PC-3 (cell line): ENCODE measurements at regions not wholly inside any gene's neighbourhood (a gene's known extent, or its start where the extent isn't known, plus 50 kb on each side); places are given as distances from the start of the nearest gene placed in this dataset.

ENCODE experiments used
- EZH2phosphoT487 ChIP-seq: fragments of 300-600 bp; sonication (generic); IDR thresholded peaks from 2 replicates; pipeline ENCODE4 v1.6.1; 2018; ENCODE audit warnings: mild to moderate bottlenecking, antibody characterized with exemption, low read length, borderline replicate concordance
- TF ChIP-seq, protein P1 (sequence below): fragments of 300-600 bp; sonication (generic); conservative IDR thresholded peaks from 2 replicates; pipeline ENCODE4 v1.5.1; 2017; ENCODE audit warnings: antibody characterized with exemption, low read depth, mild to moderate bottlenecking, low read length

DNA sequence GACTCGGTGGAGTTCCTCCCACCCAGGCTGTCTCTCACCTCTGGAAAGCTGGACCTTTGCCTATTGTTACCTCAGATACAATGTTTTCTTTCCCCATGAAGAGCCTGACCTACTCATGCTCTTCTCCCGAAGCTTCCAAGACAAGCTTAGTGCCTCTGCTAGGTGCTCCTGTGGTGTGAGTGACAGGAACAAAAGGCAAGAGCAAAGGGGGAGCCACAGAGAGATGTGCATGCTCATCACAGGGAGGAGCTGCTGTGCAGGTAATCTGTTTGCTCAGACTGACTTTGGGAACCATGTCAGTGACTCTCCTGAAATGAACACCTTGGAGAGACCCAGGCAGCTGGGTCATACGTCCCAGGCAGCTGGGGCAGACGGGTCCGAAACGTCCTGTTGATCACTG lies 53.6 kb upstream of the VSTM5 start:
- TF ChIP-seq, protein P1, sequence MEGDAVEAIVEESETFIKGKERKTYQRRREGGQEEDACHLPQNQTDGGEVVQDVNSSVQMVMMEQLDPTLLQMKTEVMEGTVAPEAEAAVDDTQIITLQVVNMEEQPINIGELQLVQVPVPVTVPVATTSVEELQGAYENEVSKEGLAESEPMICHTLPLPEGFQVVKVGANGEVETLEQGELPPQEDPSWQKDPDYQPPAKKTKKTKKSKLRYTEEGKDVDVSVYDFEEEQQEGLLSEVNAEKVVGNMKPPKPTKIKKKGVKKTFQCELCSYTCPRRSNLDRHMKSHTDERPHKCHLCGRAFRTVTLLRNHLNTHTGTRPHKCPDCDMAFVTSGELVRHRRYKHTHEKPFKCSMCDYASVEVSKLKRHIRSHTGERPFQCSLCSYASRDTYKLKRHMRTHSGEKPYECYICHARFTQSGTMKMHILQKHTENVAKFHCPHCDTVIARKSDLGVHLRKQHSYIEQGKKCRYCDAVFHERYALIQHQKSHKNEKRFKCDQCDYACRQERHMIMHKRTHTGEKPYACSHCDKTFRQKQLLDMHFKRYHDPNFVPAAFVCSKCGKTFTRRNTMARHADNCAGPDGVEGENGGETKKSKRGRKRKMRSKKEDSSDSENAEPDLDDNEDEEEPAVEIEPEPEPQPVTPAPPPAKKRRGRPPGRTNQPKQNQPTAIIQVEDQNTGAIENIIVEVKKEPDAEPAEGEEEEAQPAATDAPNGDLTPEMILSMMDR, result peak; percentile 39
- TF ChIP-seq EZH2phosphoT487, result no peak
